ENCODE measurements at regions not wholly inside any gene's neighbourhood (a gene's known extent, or its start where the extent isn't known, plus 50 kb on each side); places are given as distances from the start of the nearest gene placed in this dataset.

- H3K4me3 ChIP-seq (ENCODE audit: extremely low read depth in 1 of 4, insufficient read depth in 2 of 4, low read depth in 3 of 4, low read length in 4 of 4) = no peak overlapping the region
- H2BK15ac ChIP-seq (ENCODE audit: low read length) = no peak overlapping the region
- no peak overlapping the region for H2BK120ac ChIP-seq (replicated peaks; ENCODE audit: low read depth, low read length)
- no peak overlapping the region for H4K8ac ChIP-seq (ENCODE audit: extremely low read depth, insufficient read depth, low read length)
- ChIA-PET CTCF (ENCODE audit: partially characterized antibody) (interaction anchor here (0.7 to 1.9 kb wide), 5 partner anchors 8 to 21 kb away, joined by 3 to 12 read pairs (median 3); no protein-coding TSS in a partner anchor), POLR2A (ENCODE audit: partially characterized antibody) (no interaction called here)
- H2AFZ ChIP-seq (ENCODE audit: low read length) = no peak overlapping the region
- peaks cover 0 to 5% (median 0%) of the 10 kb centered on the region in 4 experiments; a peak in 3 of 7 replicates for H3K4me1 ChIP-seq (replicated peaks in 1 of 4; ENCODE audit: control insufficient read depth in 3 of 4, insufficient read depth in 4 of 4, low read length in 3 of 4)
- TF ChIP-seq POLR2A (IDR thresholded peaks at IDR 0.05; ENCODE audit: control extremely low read depth in 1 of 2, low read depth in 2 of 2, low read length in 2 of 2) = no peak
- no peak for TF ChIP-seq ATF2 (IDR thresholded peaks at IDR 0.05; ENCODE audit: low read length)
- TF ChIP-seq KDM1A (IDR thresholded peaks at IDR 0.05; ENCODE audit: borderline replicate concordance, low read length) = no peak
- no peak for TF ChIP-seq SAP30 (IDR thresholded peaks at IDR 0.05; ENCODE audit: insufficient read depth, insufficient replicate concordance, low read length)
- no peak for TF ChIP-seq RBBP5 (IDR thresholded peaks at IDR 0.05; ENCODE audit: borderline replicate concordance, low read depth, low read length)
- no peak for TF ChIP-seq KDM5A (IDR thresholded peaks at IDR 0.05; ENCODE audit: low read length)
- TF ChIP-seq BACH1 (IDR thresholded peaks at IDR 0.05; ENCODE audit: low read length) = no peak
- TF ChIP-seq KDM4A (IDR thresholded peaks at IDR 0.05; ENCODE audit: low read depth, low read length, severe bottlenecking) = no peak
- H3K18ac ChIP-seq (ENCODE audit: extremely low read depth, low read length) = no peak overlapping the region
- no peak overlapping the region for H3K9ac ChIP-seq (replicated peaks in 1 of 4; ENCODE audit: extremely low read depth in 1 of 4, low read depth in 3 of 4, low read length in 3 of 4)
- no peak overlapping the region for H2BK12ac ChIP-seq (ENCODE audit: low read depth, low read length)
- peaks cover 0 to 18% of the 10 kb centered on the region in 2 experiments for H4K20me1 ChIP-seq (replicated peaks in 1 of 2; ENCODE audit: control insufficient read depth in 1 of 2, insufficient read depth in 2 of 2, low read length in 2 of 2)
- no peak overlapping the region for H4K91ac ChIP-seq (replicated peaks; ENCODE audit: insufficient read length, low read length)
- H3K23ac ChIP-seq (ENCODE audit: insufficient read length) = no peak overlapping the region
- H3K79me1 ChIP-seq (ENCODE audit: low read depth, low read length) = no peaks in the 10 kb centered on the region
- no peak overlapping the region for H2BK20ac ChIP-seq (ENCODE audit: low read length)
- H3K4ac ChIP-seq (replicated peaks; ENCODE audit: insufficient read length, low read depth, low read length) = no peak overlapping the region
- no peaks in the 10 kb centered on the region for H3K79me2 ChIP-seq (ENCODE audit: control insufficient read depth in 1 of 2, insufficient read depth in 2 of 2, low read length in 2 of 2)
- no peak overlapping the region for H3K56ac ChIP-seq (replicated peaks; ENCODE audit: insufficient read length, low read depth, low read length)
- peaks cover 20% of the 10 kb centered on the region; the same call in 1 of the 2 replicates for H3K23me2 ChIP-seq (ENCODE audit: low read depth, low read length)
- peaks cover 0 to 8% of the 10 kb centered on the region in 2 experiments; a peak in 1 of 4 replicates for H3K9me3 ChIP-seq (ENCODE audit: insufficient read depth in 2 of 2, low read depth in 1 of 2, low read length in 1 of 2)
- no peak overlapping the region for H2AK5ac ChIP-seq (ENCODE audit: low read depth, low read length)
- 81% methylated on average over 11 of the region's 11 CpGs; no CpG with 5 or more reads in 1 of the 2 experiments for WGBS, 2 experiments (ENCODE audit: extremely low coverage in 1 of 2, insufficient coverage in 1 of 2, insufficient read length in 1 of 2, insufficient replicate concordance in 2 of 2, low coverage in 1 of 2, low lambda C conversion rate in 2 of 2, missing lambda C conversion rate in 1 of 2)
- H3K4me2 ChIP-seq (ENCODE audit: insufficient read depth in 1 of 2, low read depth in 2 of 2, low read length in 2 of 2) = no peak overlapping the region
- no peak overlapping the region for H3K27ac ChIP-seq (ENCODE audit: low read depth, low read length)
- no peak overlapping the region for H4K5ac ChIP-seq (ENCODE audit: insufficient read length, low read depth, low read length)
- H3K27me3 ChIP-seq (replicated peaks in 1 of 4; ENCODE audit: control insufficient read depth in 3 of 4, extremely low read depth in 1 of 4, insufficient read depth in 3 of 4, low read length in 3 of 4) = peaks cover 0 to 3% (median 0%) of the 10 kb centered on the region in 4 experiments; a peak in 1 of 7 replicates
- H3K36me3 ChIP-seq (ENCODE audit: control insufficient read depth in 2 of 4, insufficient read depth in 4 of 4, low read length in 3 of 4) = peaks cover 0 to 2% (median 0%) of the 10 kb centered on the region in 4 experiments; a peak in 1 of 8 replicates
- no peak overlapping the region for H3K14ac ChIP-seq (ENCODE audit: insufficient read length)
- H2BK5ac ChIP-seq (ENCODE audit: low read depth, low read length) = no peak overlapping the region
- DNase-seq (ENCODE audit: low read depth in 1 of 2, low spot score in 2 of 2) = no peak
- no peak for FAIRE-seq
These were observed 58.3 kb upstream of the MEDAG start for GRCh38 chr13:30847650-30848307.

Data from H1 (cell line).